DMS79 treated with DMSO at 0.1 percent for 48 hours (cell line): ENCODE measurements at regions not wholly inside any gene's neighbourhood (a gene's known extent, or its start where the extent isn't known, plus 50 kb on each side); places are given as distances from the start of the nearest gene placed in this dataset.

Source experiments
- DNase-seq: peaks from one replicate; lab custom pipeline; 2025; lab: John Stamatoyannopoulos, UW

DNA sequence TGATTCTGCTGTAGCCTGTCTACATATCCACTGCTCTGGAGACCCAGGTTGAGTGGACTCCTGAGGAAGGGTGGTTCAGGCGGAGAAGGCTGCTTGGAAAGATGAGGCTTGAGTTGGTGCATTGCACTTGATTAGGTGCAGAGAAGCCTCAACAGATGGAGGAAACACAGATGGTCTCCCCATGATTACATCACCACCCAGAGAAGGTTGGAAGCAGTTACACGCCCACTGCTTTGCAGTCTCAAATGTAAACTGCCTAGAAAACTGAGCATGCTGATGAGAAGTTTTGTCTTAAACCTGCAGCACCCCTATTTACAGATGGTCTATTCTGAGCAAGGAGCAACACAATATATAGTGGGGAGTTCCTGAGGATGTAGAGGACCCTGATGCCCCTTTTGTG, 266.6 kb downstream of the PIK3R1 start:
- no peak for DNase-seq

DNA sequence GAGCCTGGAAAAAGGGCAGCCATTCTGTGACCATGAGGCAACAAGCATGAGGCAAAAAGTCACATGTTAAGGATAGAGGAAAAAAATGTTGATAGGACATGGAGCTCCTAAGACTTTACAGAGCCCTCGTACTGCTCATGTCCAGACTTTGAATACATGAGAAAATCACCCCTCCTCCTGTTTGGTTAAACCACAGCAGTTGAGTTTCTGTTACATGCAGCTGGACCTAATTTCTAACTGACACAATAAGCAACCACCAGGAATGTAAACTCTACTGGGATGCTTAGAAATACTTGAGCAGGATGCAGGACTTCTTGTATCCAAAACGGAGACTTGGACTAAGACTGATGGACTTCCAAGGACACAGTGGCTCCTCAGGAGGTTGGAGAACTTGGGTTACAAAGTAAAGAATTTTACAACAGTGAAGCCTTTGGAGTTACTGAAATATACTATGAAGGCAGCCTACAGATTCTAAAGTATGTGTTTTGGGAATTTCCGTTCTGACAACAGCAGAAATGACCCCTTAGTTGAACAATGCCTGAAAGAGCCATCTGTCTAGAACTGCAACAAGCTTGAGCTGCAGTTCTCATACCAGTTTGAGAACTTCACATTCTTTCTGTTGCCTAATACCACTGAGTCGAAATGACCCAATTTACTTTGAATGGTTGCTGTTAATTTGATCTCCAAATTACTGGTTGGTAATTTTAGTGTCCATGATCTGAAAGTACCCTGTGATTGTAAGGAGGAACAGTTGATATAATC, 268.9 kb downstream of the PIK3R1 start:
- no peak for DNase-seq

DNA sequence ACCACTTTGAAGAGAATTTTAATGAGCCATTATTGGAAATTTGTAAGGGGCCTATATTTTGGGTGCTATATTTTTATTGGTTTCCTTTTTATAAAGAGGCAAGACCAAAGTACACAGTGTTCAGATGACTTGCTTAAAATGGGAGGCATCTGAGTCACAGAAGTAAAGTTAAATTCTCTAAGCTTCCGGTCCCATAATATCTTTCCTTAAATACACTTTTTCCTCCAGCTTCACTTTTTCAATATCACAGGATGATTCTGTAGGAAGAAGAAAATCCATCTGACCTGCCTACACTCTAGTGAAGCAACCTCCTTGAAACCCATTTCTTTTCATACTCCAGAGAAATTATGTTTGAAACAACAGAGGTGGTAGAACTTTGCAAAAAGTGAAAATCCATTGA, 274.0 kb downstream of the PIK3R1 start:
- DNase-seq, result no peak

DNA sequence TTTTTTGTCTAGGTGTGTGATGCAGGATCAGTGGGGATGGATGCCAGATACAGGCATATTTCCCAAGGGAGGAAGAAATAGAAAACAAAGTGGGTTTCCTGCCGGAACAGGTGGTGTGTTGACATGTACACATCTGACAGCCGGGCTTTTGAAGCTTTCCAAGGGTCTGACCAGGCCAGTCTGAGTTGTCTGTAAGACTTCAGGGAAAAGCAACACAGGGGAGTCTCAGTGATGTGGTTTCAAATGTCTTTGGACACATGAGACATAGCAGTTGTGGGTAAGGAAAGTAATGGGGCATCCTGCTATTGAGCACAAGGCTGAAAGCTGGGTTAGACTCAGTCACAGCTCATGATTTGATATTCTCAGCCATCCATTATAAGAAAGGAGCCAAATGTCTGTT, 274.9 kb downstream of the PIK3R1 start:
- DNase-seq, result no peak

DNA sequence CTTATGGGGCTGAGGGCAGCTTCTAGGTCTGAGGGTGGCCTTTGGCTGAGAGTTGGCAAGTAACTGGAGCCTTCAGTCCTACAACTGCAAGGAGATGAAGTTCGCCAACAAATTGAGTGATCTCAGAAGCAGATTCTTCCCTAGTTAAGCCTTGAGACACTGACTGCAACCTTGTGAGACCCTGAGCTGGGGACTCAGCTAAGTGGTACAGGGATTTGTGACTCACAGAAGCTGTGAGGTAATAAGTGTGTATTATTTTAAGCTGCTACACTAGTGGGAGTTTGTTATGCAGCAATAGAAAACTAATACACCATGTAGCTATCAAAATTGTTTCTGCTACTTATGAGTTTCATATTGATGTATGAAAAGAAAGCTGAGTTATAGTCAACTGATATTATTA, 279.2 kb downstream of the PIK3R1 start:
- DNase-seq, result no peak

DNA sequence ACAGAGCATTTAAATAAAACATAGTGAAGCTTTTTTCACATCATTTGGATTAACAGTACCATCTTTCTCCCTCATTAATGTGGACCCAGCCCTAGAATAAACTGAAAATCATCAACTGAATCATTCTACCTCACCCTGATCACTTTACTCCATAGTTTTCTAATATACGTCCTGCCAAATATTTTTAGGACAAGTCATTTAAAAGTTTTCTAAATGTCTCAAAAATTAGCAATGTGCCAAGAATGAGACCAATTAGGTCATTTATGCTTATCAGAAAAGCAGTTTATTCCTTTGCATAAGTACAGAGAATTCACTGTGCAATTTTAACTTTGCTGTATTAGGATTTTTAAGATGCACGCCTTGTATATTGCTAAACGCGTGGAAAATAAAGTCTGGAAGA, 284.4 kb downstream of the PIK3R1 start:
- DNase-seq, result no peak

DNA sequence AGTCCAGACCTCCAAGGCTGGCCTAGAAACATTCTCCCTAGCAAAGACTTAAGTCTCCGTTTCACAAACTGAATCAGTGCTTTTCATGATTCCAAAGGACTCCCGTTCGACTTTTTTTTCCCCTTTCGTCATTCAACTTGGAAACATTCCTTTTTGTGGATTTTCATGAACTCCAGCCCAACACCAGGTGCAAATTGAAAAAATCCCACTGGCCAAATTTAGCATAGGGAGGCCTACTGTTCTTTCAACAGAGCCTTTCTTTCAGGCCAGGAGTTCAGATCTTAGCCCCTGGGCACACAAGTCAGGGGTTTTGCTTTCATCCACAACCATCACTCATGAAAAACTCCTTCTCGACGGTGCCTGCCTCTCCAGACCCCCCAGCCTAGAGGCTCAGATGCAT, 285.3 kb downstream of the PIK3R1 start:
- no peak for DNase-seq

DNA sequence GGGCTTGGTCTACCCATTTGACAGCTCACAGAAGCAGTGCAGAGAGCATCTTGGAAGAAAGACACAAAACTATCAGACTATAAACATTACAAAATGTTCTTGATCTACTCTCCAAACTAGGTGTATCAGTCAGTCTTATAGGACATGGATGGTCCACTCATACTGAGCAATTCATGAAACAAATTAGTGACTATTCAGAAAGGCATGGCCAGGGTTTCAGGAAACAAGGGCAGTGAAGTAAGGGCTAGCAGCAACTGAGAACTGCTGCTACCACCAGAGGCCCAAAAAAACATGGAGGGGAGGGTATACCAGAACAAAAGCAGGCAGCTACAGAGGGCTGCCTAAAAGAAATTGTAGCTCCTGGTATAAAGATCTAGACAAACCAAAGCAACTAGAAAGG, 287.0 kb downstream of the PIK3R1 start:
- DNase-seq, result no peak

DNA sequence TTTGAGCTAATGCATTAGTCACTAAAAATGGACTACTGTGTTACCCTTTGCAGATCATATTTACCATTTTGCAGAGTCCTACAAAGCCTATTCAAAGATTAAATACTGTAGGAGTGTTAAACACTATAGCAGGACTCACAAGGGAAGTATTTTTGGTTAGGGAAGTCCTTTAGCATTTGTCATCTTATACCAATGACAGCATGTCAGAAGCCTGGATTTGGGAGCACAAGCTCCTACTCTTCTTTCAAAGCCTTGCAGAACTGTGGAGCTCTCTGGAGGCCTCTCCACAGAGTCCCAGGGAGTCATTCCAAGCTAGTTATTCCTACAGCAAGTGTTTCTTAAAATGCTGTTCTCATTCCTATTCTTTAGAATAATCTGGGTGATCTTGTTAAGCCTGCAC, 288.8 kb downstream of the PIK3R1 start:
- no peak for DNase-seq

DNA sequence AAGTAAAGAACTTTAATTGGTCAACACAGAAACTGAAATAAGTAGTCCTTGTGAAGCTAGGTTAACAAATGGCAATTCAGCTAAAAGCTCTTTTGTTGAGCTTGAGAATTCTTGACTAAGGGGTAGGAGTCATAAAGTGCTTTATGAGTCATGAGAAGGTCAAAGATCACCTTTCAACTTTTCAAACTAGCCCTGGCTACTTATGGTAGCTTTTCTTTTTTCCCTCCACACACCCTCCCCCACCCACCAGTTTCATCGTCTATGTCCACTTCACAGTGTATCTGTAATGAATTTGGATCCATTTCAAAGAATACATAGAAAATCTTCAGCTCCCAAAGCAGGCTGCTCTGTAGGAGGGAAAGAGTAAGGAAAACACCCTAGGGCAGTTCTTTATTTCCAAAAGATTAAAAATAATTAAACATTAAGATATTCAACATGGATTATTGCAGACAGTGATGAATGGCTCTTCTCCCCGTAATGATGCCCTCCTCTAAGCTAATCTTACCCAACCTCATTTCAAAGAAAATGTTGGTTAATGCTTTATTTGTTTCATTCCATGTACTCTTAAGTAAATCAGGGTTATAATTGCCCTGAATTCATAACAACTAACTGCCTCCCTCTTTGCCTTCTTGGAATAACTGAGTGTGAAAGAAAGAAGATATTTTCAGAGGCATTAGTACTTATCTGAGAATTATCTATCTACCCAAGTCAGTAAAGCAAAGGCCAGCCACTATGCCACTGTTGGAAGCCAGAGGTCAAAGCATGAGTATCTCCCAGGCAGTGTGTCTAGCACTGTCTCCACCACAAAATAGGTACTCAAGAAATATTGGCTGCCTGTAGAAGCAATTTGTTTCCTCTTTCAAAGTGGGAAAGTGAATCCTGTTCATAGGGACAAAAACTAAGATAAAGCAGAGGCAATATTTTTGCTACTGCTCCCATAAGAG, 290.6 kb downstream of the PIK3R1 start:
- DNase-seq, result no peak

DNA sequence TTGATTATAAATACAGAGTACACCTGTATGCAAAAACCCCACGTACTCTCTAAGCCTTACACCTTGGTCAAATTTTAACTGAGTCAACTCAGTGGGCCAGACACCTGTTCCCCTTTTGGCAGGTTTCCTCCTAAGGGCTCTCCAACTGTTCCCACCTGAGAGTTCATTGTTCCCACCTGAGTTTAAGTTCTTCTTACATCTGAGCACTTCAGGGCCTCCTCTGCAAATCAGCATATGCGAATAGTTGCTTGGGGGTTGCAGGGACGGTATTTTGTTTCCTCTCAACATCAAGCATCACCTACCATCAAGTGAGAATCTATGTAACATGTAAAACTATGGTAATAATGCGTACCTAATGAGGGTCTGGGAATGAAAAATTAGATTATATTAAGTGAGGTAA, 300.0 kb downstream of the PIK3R1 start:
- DNase-seq, result peak; percentile 53

DNA sequence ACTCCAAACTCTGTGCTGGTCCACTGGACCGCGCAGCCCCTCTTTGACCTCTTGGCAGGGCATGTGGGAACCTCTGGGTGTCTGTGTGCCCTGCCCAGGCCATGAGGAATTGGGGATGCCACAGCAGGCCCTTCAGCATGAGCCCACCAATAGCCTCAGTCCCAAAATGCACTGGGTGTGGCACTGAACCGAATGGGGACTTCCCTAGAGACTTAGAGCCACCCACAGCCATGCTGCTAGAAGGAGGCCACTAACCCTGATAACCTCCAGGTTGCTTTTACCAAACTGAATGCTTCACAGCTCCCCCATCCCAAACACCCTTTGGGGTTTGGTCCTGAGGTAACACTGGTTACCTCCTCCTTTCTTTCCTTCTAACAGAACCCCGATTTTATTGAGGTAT, 302.7 kb downstream of the PIK3R1 start:
- no peak for DNase-seq

DNA sequence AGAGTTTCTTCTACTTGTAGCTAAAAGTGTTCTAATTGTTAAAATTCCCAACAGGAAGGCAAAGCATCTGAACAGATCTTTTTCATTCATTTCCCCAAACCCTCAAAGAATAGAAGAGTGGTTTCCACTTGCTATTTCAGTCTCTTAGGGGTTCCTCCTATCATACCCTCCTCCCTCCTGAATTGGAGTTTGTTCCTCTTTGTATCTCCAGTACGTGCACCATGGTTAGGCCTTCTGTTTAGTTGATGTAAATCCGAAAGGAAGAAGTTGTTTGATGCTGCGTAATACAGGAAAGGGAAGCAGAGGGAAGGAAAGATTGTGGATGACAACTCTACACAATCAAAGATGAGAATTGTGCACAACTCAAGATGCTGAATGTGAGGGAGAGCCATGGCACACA, 303.6 kb downstream of the PIK3R1 start:
- no peak for DNase-seq

DNA sequence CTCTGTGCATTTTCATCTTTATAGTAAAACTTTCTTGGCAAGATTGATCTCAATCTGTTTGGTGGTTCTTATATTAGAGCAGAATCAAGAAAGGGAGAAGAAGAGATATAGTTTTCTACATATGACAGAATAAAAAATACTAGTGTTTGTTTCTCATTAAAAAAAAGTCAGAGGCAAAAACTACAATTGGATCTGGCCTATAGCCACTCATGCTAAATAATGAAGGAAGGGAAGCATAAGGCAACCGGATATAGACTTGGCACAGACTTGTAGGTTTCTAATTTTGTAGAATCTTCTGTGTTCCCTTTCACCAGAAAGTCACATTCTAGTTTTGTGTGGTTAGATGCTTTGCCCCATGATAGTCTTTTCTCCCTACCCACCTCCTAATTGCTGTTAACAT, 306.2 kb downstream of the PIK3R1 start:
- DNase-seq, result no peak

DNA sequence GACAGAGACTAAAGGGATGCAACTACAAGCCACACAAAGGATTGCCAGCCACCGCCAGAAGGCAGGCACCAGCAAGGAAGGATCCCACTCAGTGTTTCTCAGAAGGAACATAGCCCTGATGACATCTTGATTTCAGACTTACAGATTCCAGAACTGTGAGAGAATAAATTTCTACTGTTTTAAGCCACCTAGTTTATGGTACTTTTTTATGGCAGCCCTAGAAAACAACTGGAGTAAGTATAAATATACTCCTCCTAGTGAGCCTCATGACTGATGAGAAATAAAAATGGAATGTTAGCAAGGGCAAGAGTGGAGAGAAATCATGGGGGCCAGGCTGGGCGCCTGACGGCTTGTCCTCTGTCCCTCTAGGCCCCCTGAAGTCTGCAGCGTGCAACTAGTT, 307.3 kb downstream of the PIK3R1 start:
- DNase-seq, result no peak

DNA sequence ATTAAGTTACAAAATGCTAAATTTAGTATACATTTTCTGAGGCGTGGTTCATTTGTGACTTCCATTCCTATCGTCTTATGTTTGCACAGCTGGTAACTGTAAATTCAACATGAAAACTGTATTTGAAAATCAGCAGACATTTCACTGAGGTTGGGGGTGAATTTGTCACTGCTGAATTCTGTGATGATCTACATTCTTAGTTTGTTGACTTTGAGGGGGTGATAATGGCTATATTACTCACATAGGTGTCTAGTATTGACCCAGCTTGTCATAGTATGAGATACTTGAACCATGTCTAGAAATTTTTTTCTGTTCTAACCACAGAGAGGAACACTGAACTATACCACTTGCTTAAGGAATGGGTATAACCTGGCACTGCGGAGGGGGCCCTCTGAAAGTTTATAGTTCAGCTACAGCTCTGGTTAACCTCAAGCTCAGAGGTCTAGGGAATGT, 313.3 kb downstream of the PIK3R1 start:
- DNase-seq, result no peak

DNA sequence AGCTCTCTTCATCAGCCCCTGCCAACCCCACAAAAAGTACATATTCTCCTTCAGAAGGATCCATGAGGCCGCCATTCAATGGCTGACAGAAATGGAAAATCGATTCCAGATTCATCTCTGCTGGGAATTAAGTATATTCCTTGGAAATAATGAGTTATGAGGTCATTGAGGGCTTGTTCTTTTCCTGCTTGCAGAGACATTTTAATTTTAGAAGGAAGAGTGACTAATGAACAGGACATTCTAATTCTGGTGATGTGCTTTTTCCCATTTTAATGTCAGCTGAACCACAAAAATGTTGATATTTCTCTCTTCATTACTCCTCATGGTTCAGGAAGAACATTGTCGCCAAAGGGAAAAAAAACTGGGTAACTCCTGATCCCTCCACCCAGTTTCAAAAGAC, 314.0 kb downstream of the PIK3R1 start:
- DNase-seq, result no peak

DNA sequence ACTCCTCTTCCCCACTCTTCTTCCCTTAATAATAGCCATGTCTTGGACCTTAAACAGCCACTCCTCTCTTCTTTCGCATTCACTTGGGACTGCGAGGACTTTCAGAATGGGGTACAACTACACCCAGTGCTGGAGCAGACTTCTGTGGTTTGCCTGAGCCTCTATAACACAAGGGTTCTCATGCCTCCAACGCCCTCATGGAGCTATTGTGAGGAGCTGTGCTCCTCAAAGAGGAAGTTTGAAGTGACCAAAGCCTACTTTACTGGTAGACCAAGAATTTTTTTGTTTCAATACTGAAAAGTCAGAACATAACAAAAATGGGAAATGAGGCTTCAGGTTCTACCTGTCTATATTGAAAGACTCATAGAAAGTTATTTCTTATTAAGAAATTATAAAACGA, 316.4 kb downstream of the PIK3R1 start:
- no peak for DNase-seq

DNA sequence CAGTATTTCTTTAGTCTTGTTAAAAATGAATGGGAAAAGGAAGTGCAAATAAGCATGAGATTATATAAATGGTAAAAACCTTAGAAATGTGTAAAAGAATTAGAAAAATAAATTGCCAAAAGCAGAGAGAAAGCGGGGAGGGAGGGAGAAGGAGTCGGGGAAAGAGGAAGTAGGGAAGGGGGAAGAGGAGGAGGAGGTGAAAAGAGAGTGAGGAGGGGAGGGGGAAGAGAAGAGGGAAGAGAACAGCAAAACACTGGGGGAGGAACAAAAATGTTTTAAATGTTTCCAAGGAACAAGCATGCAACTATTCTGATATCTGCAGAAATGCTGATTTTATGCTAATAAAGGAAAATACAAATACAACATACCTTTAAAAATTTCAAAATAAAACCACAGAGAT, 317.5 kb downstream of the PIK3R1 start:
- peak; percentile 50 for DNase-seq

DNA sequence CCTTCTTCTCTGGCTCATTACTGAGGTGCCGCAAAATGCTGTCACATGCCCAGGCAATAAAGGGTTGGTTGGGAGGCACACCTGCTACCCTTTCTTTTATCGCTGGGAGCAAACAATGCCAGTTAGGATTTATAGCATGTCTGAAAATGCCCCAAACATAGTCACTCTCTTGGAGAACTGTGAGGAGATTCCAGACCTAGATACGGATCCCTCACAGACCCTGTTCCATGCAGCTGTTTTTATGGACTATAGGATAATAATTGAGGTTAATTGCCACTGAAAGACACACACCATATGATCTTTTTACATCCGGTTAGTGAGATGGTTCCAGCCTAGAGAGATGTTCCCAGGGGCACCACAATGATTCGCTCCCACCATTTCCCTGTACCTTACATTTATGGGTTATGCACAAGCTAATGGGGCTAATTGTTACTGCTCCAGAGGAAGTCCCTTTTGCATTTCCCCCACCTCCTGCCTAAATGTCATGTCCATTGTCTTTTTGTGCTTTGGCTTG, 318.1 kb downstream of the PIK3R1 start:
- DNase-seq, result peak; percentile 80

DNA sequence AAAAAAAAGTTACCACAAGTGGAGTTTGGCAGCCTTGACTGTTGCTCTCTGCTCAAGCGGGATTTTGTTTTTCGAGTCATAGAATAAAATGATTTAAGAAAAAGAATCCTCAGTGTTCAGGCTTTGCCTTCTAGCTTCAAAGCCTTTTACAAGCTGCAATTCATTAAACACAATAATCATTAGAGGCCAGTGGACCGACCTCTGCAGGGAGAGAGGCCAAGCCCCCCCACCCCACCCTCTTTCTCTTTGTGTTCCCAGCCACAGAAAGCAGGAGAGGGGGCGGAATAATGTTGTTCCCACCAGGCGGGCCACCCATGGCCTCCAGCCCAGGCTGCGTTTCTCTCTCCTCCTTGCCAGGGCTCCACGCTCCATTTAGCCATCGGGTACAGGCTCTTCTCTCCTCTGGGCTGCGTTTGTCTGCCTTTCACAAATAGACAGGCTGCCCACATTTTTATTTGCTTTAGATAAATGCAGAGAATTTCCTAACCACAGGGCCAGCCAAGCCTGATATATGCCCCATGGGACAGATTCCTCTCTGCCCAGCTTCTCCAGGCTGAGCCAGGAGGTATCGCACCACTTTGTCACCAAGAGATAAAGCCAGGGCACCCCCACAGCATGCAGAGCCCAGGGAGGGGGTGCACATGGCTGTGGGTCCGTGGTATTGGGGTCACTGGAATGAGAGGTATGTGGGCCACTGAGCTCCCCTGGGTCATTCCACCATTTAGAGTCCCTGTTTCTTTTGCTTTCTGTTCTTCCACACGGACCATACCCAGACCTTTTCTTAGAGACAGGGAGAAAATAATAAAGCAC, 318.8 kb downstream of the PIK3R1 start:
- DNase-seq, result peak; percentile 84

DNA sequence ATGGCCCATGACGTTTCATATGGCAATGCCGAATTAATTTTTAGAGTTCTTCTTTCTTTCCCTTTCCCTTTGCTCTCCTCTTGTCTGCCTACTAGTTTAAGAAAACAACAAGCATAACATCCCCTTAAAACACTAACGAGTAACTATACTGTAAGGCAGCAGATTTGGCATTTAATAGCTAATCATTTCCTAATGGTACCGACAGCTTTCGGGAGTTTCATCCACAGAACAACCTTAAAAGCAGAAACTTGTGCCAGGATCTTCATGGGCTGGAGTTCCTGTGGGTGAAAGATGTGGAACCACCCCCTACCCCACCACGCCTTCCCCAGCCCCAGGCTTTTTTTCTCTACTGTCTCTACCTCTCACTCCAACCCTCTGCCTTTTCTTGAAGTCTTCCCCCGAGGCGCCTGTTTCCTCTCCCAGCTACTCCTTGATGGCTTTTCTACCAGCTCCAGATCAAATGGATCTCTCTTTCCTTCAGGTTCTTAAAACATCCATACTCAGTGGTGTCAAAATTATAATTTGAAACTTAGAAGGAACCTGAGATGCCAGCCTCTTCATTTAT, 319.5 kb downstream of the PIK3R1 start:
- DNase-seq, result no peak
